GM12878 (cell line): ENCODE measurements at regions not wholly inside any gene's neighbourhood (a gene's known extent, or its start where the extent isn't known, plus 50 kb on each side); places are given as distances from the start of the nearest gene placed in this dataset. TPM values are rescaled to one million over a fixed set of nuclear protein-coding genes. Genes with fewer than 3 reads are reported as not detected.

Experiments used
- ATAC-seq: fragments of 200-7000 bp; cut with Tn5 transposase; 3 replicates; pipeline ENCODE4 v1.9.1; 2020; ENCODE audit warnings: mild to moderate bottlenecking, moderate library complexity
- BruUV-seq: library from RNA; stranded (reverse); fragments of 400-500 nt; replicated peaks from 2 replicates; lab custom pipeline; 2021; lab: Mats Ljungman, UMichigan
- CTCF ChIA-PET: fragments of 300-600 bp; sonication (Branson Sonifier 250); formaldehyde crosslinking; extraction: SDS; loops from one replicate; lab custom pipeline; 2021; ENCODE audit warnings: inconsistent platforms; lab: Yijun Ruan, JAX
- POLR2A ChIA-PET: fragments of 350-600 bp; formaldehyde crosslinking; extraction: SDS; loops from one replicate; lab custom pipeline; 2021; ENCODE audit warnings: inconsistent platforms; lab: Charles Lee
- RAD21 ChIA-PET: fragments of 300-600 bp; sonication (Branson Sonifier 250); formaldehyde crosslinking; loops from one replicate; lab custom pipeline; 2023; ENCODE audit warnings: antibody characterized with exemption; ENCODE audit not compliant: unreplicated experiment; lab: Charles Lee
- SMC1A ChIA-PET: fragments of 300-600 bp; sonication (Branson Sonifier 250); formaldehyde crosslinking; loops from one replicate; lab custom pipeline; 2023; ENCODE audit not compliant: unreplicated experiment, uncharacterized antibody; lab: Charles Lee
- DNase-seq: peaks from one replicate; pipeline ENCODE4 v3.0.0-alpha.2; 2011; ENCODE audit warnings: low read depth, low spot score
- FAIRE-seq: peaks from 3 replicates; lab custom pipeline; 2011; peaks lifted over from hg19 to GRCh38; lab: Jason Lieb, UNC
- H2AFZ ChIP-seq: 2 replicates; pipeline ENCODE4 v1.6.0; 2011; ENCODE audit warnings: low read depth, low read length, control low read depth; ENCODE audit not compliant: control insufficient read depth
- H3K27ac ChIP-seq: 2 replicates; pipeline ENCODE4 v1.5.1; 2011; ENCODE audit warnings: control low read depth; ENCODE audit not compliant: control insufficient read depth, insufficient read depth
- H3K27me3 ChIP-seq, 2 experiments: replicated peaks in 1 of 2; 2 replicates each; pipeline versions ENCODE4 v1.6.0 to v1.6.1; 2011; ENCODE audit warnings: low read length in 1 of 2; ENCODE audit not compliant: control insufficient read depth in 2 of 2, insufficient read depth in 2 of 2
- H3K36me3 ChIP-seq, 2 experiments: 2 replicates each; pipeline ENCODE4 v1.5.1; 2011; ENCODE audit warnings: low read length in 1 of 2; ENCODE audit not compliant: control insufficient read depth in 2 of 2, insufficient read depth in 2 of 2
- H3K4me1 ChIP-seq: 2 replicates; pipeline ENCODE4 v1.6.1; 2011; ENCODE audit warnings: mild to moderate bottlenecking, low read length, moderate library complexity, mixed read lengths; ENCODE audit not compliant: control insufficient read depth, insufficient read depth
- H3K4me2 ChIP-seq: 2 replicates; pipeline ENCODE4 v1.6.0; 2011; ENCODE audit warnings: control low read depth; ENCODE audit not compliant: control insufficient read depth, insufficient read depth
- H3K4me3 ChIP-seq: fragments of 200-600 bp; sonication (generic); 2 replicates; pipeline ENCODE4 v1.5.1; 2016
- H3K79me2 ChIP-seq: 2 replicates; pipeline ENCODE4 v1.6.0; 2011; ENCODE audit warnings: low read length; ENCODE audit not compliant: control insufficient read depth, insufficient read depth
- H3K9ac ChIP-seq: 2 replicates; pipeline ENCODE4 v1.8.0; 2011; ENCODE audit warnings: low read length, control low read depth, mixed read lengths; ENCODE audit not compliant: control insufficient read depth, insufficient read depth
- H3K9me3 ChIP-seq: replicated peaks from 3 replicates; pipeline ENCODE4 v1.5.1; 2011; ENCODE audit warnings: mild to moderate bottlenecking, low read length; ENCODE audit not compliant: control insufficient read depth, insufficient read depth
- H4K20me1 ChIP-seq: 2 replicates; pipeline ENCODE4 v1.6.0; 2011; ENCODE audit not compliant: control insufficient read depth, insufficient read depth
- ATF2 ChIP-seq: IDR thresholded peaks from 2 replicates; pipeline ENCODE4 v1.6.1; 2012; ENCODE audit warnings: low read length, inconsistent platforms
- EP300 ChIP-seq, 2 experiments: fragments of 150-350 bp in 1 of 2; IDR thresholded peaks; 2 replicates each; pipeline ENCODE4 v1.6.1; 2011 to 2012; ENCODE audit warnings: low read depth in 2 of 2, low read length in 2 of 2, borderline replicate concordance in 1 of 2, improper control_type of control experiment in 1 of 2, inconsistent platforms in 1 of 2; ENCODE audit not compliant: control insufficient read depth in 1 of 2
- HCFC1 ChIP-seq: fragments of 150-350 bp; IDR thresholded peaks from 2 replicates; pipeline ENCODE4 v1.6.1; 2014; ENCODE audit warnings: low read length
- LARP7 ChIP-seq: fragments of 450-650 bp; IDR thresholded peaks from 2 replicates; pipeline ENCODE4 v1.6.1; 2017; ENCODE audit warnings: mild to moderate bottlenecking
- MXI1 ChIP-seq: fragments of 150-350 bp; IDR thresholded peaks from 2 replicates; pipeline ENCODE4 v1.6.1; 2011; ENCODE audit warnings: low read depth, mild to moderate bottlenecking, inconsistent platforms, low read length, improper control_type of control experiment
- MYC ChIP-seq: IDR thresholded peaks from 2 replicates; pipeline ENCODE4 v1.6.1; 2011; ENCODE audit warnings: mild to moderate bottlenecking, low read length, moderate library complexity, inconsistent platforms; ENCODE audit not compliant: insufficient read depth, insufficient replicate concordance, insufficient read length, severe bottlenecking
- NFXL1 ChIP-seq: fragments of 450-650 bp; IDR thresholded peaks from 2 replicates; pipeline ENCODE4 v1.6.1; 2017; ENCODE audit warnings: antibody characterized with exemption, mild to moderate bottlenecking, borderline replicate concordance
- SMARCA5 ChIP-seq: fragments of 450-650 bp; IDR thresholded peaks from 2 replicates; pipeline ENCODE4 v1.6.1; 2017; ENCODE audit warnings: mild to moderate bottlenecking
- WGBS: methylation state at CpG from one replicate; pipeline ENCODE4 v1.1.6; 2016; ENCODE audit warnings: low lambda C conversion rate; ENCODE audit not compliant: insufficient replicate concordance, insufficient coverage; ENCODE audit errors: missing lambda C conversion rate; 5-methylcytosine and 5-hydroxymethylcytosine counted together
- in situ Hi-C: fragments of 300-500 bp; cut with MboI; formaldehyde crosslinking; loops from 9 replicates; pipeline ENCODE4 v1.14.3; 2018; ENCODE audit warnings: mixed read lengths
- intact Hi-C: fragments of 100-400 bp; cut with micrococcal nuclease; formaldehyde crosslinking; loops from one replicate; pipeline ENCODE4 v1.14.2; 2022; ENCODE audit not compliant: unreplicated experiment
- small RNA-seq: library from RNA; depleted of rRNA; stranded (forward); fragments of <200 nt; gene quantifications from one replicate; pipeline ENCODE3, GENCODE V24; 2014

- H3K36me3 ChIP-seq = no peaks in the 10 kb centered on the region
- BruUV-seq = no TSS peak
- ChIA-PET SMC1A (no interaction called here), RAD21 (no interaction called here), CTCF (interaction anchor here (1.4 kb wide), 1 partner anchor 10 kb away, joined by 3 read pairs; no protein-coding TSS in a partner anchor), POLR2A (no interaction called here)
- no peak overlapping the region for H3K4me2 ChIP-seq
- no peaks in the 10 kb centered on the region for H3K27me3 ChIP-seq
- H4K20me1 ChIP-seq = no peaks in the 10 kb centered on the region
- no peak overlapping the region for H3K4me3 ChIP-seq
- DNase-seq (no peak), ATAC-seq (no peak), FAIRE-seq (no peak)
- intact Hi-C loops = no loop called here
- no peak overlapping the region for H3K9ac ChIP-seq
- WGBS = 21% methylated on average over 6 of the region's 6 CpGs
- no peaks in the 10 kb centered on the region for H3K9me3 ChIP-seq
- H3K79me2 ChIP-seq = no peaks in the 10 kb centered on the region
- in situ Hi-C loops = no loop called here
- TF ChIP-seq NFXL1 (no peak), LARP7 (no peak), EP300 (IDR thresholded peaks at IDR 0.05; ENCODE audit: borderline replicate concordance in 1 of 2, control insufficient read depth in 1 of 2, low read depth in 2 of 2, low read length in 2 of 2) (no peak), ATF2 (no peak), SMARCA5 (no peak), HCFC1 (no peak), MYC (no peak), MXI1 (no peak)
- H3K27ac ChIP-seq = no peak overlapping the region
- no peaks in the 10 kb centered on the region for H3K4me1 ChIP-seq
- no peak overlapping the region for H2AFZ ChIP-seq
Measured at GRCh38 chr9:101791533-101791932, 53.1 kb upstream of the GRIN3A start.

Small RNA genes lying in the stretch of these regions (small RNA-seq; reads per million reads assigned to genes)
- not detected for gene RNU6-329P
